OCI-LY1 (cell line): ENCODE measurements at regions not wholly inside any gene's neighbourhood (a gene's known extent, or its start where the extent isn't known, plus 50 kb on each side); places are given as distances from the start of the nearest gene placed in this dataset.

Source experiments
- H2AFZ ChIP-seq: fragments of 200-600 bp; sonication (generic), shearing (Covaris generic); 2 replicates; pipeline ENCODE4 v1.6.0; 2014; ENCODE audit warnings: antibody characterized with exemption, mild to moderate bottlenecking, low read length
- H3F3A ChIP-seq: fragments of 200-600 bp; sonication (generic), shearing (Covaris generic); 2 replicates; pipeline ENCODE4 v1.6.0; 2014; ENCODE audit warnings: mild to moderate bottlenecking, antibody characterized with exemption, low read length, moderate library complexity; ENCODE audit not compliant: insufficient read depth
- H3K27ac ChIP-seq: fragments of 200-600 bp; sonication (generic); 2 replicates; pipeline ENCODE4 v1.5.1; 2014; ENCODE audit warnings: low read length, mixed run types, mild to moderate bottlenecking, low read depth; ENCODE audit not compliant: poor library complexity, severe bottlenecking
- H3K27me3 ChIP-seq: fragments of 200-600 bp; sonication (generic); 2 replicates; pipeline ENCODE4 v1.6.0; 2014; ENCODE audit warnings: antibody characterized with exemption, mild to moderate bottlenecking, low read length, moderate library complexity; ENCODE audit not compliant: insufficient read depth
- H3K36me3 ChIP-seq: fragments of 200-600 bp; sonication (generic); 2 replicates; pipeline ENCODE4 v1.6.1; 2014; ENCODE audit warnings: mild to moderate bottlenecking, antibody characterized with exemption, low read length, moderate library complexity, mixed read lengths; ENCODE audit not compliant: insufficient read depth
- H3K4me1 ChIP-seq: fragments of 200-600 bp; sonication (generic); 2 replicates; pipeline ENCODE4 v1.5.1; 2014; ENCODE audit warnings: mild to moderate bottlenecking, low read length, moderate library complexity; ENCODE audit not compliant: insufficient read depth, severe bottlenecking
- H3K4me2 ChIP-seq: fragments of 200-600 bp; sonication (generic), shearing (Covaris generic); 2 replicates; pipeline ENCODE4 v1.6.1; 2014; ENCODE audit warnings: low read length
- H3K4me3 ChIP-seq: fragments of 200-600 bp; sonication (generic); 2 replicates; pipeline ENCODE4 v1.5.1; 2014; ENCODE audit warnings: low read length, low read depth, mild to moderate bottlenecking, mixed read lengths; ENCODE audit not compliant: poor library complexity, severe bottlenecking
- H3K79me2 ChIP-seq: fragments of 200-600 bp; shearing (Covaris generic); 2 replicates; pipeline ENCODE4 v1.6.1; 2016; ENCODE audit warnings: mixed run types, low read length, mixed read lengths; ENCODE audit not compliant: insufficient read depth
- H3K9ac ChIP-seq: fragments of 200-600 bp; sonication (generic), shearing (Covaris generic); 2 replicates; pipeline ENCODE4 v1.6.1; 2014; ENCODE audit warnings: mild to moderate bottlenecking, low read length, mixed read lengths
- H3K9me2 ChIP-seq: fragments of 200-600 bp; sonication (generic), shearing (Covaris generic); 2 replicates; pipeline ENCODE4 v1.6.1; 2014; ENCODE audit warnings: low read depth, mild to moderate bottlenecking, low read length, mixed read lengths
- H3K9me3 ChIP-seq: fragments of 200-600 bp; shearing (Covaris generic); 2 replicates; pipeline ENCODE4 v1.6.1; 2014; ENCODE audit warnings: low read length, mixed read lengths
- H4K20me1 ChIP-seq: fragments of 200-600 bp; sonication (generic), shearing (Covaris generic); 2 replicates; pipeline ENCODE4 v1.6.0; 2016; ENCODE audit warnings: mild to moderate bottlenecking, low read length; ENCODE audit not compliant: insufficient read depth
- EZH2 ChIP-seq: fragments of 200-600 bp; sonication (generic), shearing (Covaris generic); IDR thresholded peaks from 2 replicates; pipeline ENCODE4 v1.8.0; 2017; ENCODE audit warnings: borderline replicate concordance, mixed run types, mild to moderate bottlenecking, antibody characterized with exemption, low read length, moderate library complexity, mixed read lengths
- TF ChIP-seq, protein P1 (sequence below): fragments of 200-600 bp; sonication (generic), shearing (Covaris generic); IDR thresholded peaks from 2 replicates; pipeline ENCODE4 v1.5.1; 2017; ENCODE audit warnings: mild to moderate bottlenecking, antibody characterized with exemption, low read length, moderate library complexity, mixed read lengths

DNA sequence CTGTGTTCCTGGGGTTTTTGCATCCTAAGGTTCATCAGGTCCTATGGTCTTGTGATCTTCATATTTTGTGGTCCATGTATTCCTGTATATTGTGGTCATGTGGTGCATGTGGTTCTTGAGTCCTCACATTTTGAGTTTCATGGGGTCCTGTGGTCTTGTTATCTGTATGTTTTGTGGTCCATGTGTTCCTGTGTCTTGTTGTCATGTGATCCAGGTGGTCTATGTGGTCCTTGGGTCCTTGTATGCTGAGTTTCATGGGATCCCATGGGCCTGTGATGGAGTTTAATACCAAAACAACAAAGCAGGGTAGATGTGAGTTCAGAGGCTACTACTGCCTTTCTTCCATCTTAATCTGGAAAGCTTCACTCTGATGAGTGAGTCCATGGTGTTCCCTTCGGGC lies 166.4 kb downstream of the TMEM18 start:
- H3K36me3 ChIP-seq, result no peaks in the 10 kb centered on the region
- H3K27me3 ChIP-seq, result no peaks in the 10 kb centered on the region
- H3F3A ChIP-seq, result no peaks in the 10 kb centered on the region
- H3K9me3 ChIP-seq, result no peaks in the 10 kb centered on the region
- no peaks in the 10 kb centered on the region for H3K4me1 ChIP-seq
- no peak overlapping the region for H3K27ac ChIP-seq
- no peak overlapping the region for H3K4me3 ChIP-seq
- no peaks in the 10 kb centered on the region for H4K20me1 ChIP-seq
- H3K79me2 ChIP-seq, result no peaks in the 10 kb centered on the region
- H3K4me2 ChIP-seq, result no peak overlapping the region
- H2AFZ ChIP-seq, result no peak overlapping the region
- TF ChIP-seq EZH2, result no peak
- TF ChIP-seq, protein P1, sequence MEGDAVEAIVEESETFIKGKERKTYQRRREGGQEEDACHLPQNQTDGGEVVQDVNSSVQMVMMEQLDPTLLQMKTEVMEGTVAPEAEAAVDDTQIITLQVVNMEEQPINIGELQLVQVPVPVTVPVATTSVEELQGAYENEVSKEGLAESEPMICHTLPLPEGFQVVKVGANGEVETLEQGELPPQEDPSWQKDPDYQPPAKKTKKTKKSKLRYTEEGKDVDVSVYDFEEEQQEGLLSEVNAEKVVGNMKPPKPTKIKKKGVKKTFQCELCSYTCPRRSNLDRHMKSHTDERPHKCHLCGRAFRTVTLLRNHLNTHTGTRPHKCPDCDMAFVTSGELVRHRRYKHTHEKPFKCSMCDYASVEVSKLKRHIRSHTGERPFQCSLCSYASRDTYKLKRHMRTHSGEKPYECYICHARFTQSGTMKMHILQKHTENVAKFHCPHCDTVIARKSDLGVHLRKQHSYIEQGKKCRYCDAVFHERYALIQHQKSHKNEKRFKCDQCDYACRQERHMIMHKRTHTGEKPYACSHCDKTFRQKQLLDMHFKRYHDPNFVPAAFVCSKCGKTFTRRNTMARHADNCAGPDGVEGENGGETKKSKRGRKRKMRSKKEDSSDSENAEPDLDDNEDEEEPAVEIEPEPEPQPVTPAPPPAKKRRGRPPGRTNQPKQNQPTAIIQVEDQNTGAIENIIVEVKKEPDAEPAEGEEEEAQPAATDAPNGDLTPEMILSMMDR, result no peak
- no peaks in the 10 kb centered on the region for H3K9me2 ChIP-seq
- H3K9ac ChIP-seq, result no peak overlapping the region

DNA sequence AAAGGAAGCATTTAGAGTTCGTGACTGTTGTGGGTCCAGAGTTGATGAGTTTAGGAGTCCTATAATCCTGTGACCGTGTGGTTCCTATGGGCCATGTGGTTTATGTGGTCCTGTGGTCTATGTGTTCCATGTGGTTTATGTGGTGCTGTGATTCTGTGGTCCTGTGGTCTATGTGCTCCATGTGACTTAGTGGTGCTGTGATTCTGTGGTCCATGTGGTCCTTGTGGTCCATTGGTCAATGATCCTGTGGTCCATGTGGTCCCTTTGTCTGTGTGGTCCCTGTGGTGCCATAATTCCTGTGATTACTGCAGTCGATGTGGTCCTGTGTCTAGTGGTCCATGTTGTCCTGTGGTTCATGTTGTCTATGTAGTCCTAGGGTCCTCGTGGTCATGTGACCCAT lies 167.3 kb downstream of the TMEM18 start:
- no peak overlapping the region for H3K4me2 ChIP-seq
- no peaks in the 10 kb centered on the region for H3F3A ChIP-seq
- H3K79me2 ChIP-seq, result no peaks in the 10 kb centered on the region
- H4K20me1 ChIP-seq, result no peaks in the 10 kb centered on the region
- H3K27ac ChIP-seq, result no peak overlapping the region
- no peak overlapping the region for H3K4me3 ChIP-seq
- H3K36me3 ChIP-seq, result no peaks in the 10 kb centered on the region
- no peak overlapping the region for H2AFZ ChIP-seq
- no peaks in the 10 kb centered on the region for H3K9me2 ChIP-seq
- H3K27me3 ChIP-seq, result no peaks in the 10 kb centered on the region
- H3K9ac ChIP-seq, result no peak overlapping the region
- TF ChIP-seq, protein P1, result no peak
- no peak for TF ChIP-seq EZH2
- no peaks in the 10 kb centered on the region for H3K9me3 ChIP-seq
- H3K4me1 ChIP-seq, result no peaks in the 10 kb centered on the region

DNA sequence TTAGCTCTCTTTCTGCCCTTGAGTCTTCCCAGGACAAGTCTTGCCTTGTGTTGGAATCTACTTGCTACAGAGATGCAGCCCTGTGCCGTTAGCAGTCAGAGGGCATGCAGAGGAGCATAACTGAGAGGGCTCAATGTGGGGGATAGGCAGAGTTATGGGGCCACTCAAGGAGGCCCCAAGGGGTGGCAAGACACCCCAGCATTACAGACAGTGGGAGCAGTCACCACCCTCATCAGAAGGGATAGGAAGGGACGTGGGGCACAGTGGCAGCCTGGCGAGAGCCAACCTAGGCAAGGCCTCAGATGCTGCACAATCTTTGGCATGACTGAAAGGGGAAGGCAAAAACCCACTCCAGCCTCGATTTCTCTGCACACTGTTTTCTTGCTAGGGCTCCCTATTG lies 169.1 kb downstream of the TMEM18 start:
- TF ChIP-seq, protein P1, result no peak
- TF ChIP-seq EZH2, result no peak
- no peaks in the 10 kb centered on the region for H4K20me1 ChIP-seq
- no peaks in the 10 kb centered on the region for H3K9me3 ChIP-seq
- no peaks in the 10 kb centered on the region for H3K9me2 ChIP-seq
- H2AFZ ChIP-seq, result no peak overlapping the region
- H3K27me3 ChIP-seq, result no peaks in the 10 kb centered on the region
- H3K27ac ChIP-seq, result no peak overlapping the region
- no peak overlapping the region for H3K9ac ChIP-seq
- no peaks in the 10 kb centered on the region for H3K36me3 ChIP-seq
- no peaks in the 10 kb centered on the region for H3F3A ChIP-seq
- H3K4me1 ChIP-seq, result no peaks in the 10 kb centered on the region
- H3K4me2 ChIP-seq, result no peak overlapping the region
- H3K4me3 ChIP-seq, result no peak overlapping the region
- H3K79me2 ChIP-seq, result no peaks in the 10 kb centered on the region
